Effector CD8-positive, alpha-beta T cell (primary cell): ENCODE measurements at regions not wholly inside any gene's neighbourhood (a gene's known extent, or its start where the extent isn't known, plus 50 kb on each side); places are given as distances from the start of the nearest gene placed in this dataset.
"Not testable (repeated sequence)": the region's sequence is repeated elsewhere in the genome, so short reads cannot be mapped to it uniquely, and the experiment has no call there.

Experiments used
- DNase-seq: peaks from one replicate; lab custom pipeline; 2025; lab: John Stamatoyannopoulos, UW

GRCh38 chr7:68899156-68899555 lies 699.1 kb upstream of the AUTS2 start:
- not testable (repeated sequence) for DNase-seq

GRCh38 chr7:68900096-68900495 lies 698.2 kb upstream of the AUTS2 start:
- no peak for DNase-seq

GRCh38 chr7:68904630-68905029 lies 693.6 kb upstream of the AUTS2 start:
- no peak for DNase-seq

GRCh38 chr7:68911754-68912153 lies 686.5 kb upstream of the AUTS2 start:
- no peak for DNase-seq

GRCh38 chr7:68914006-68914405 lies 684.3 kb upstream of the AUTS2 start:
- no peak for DNase-seq

GRCh38 chr7:68917041-68917651 lies 681.1 kb upstream of the AUTS2 start:
- DNase-seq = no peak

- DNase-seq = no peak
Measured at GRCh38 chr7:68918621-68919020, 679.7 kb upstream of the AUTS2 start.

GRCh38 chr7:68922850-68923249 lies 675.4 kb upstream of the AUTS2 start:
- DNase-seq = no peak

GRCh38 chr7:68925241-68925640 lies 673.0 kb upstream of the AUTS2 start:
- no peak for DNase-seq

- DNase-seq = no peak
Measured at GRCh38 chr7:68929781-68930261, 668.5 kb upstream of the AUTS2 start.

- no peak for DNase-seq
Measured at GRCh38 chr7:68936471-68937035, 661.7 kb upstream of the AUTS2 start.

GRCh38 chr7:68938151-68938550 lies 660.1 kb upstream of the AUTS2 start:
- no peak for DNase-seq

- no peak for DNase-seq
Measured at GRCh38 chr7:68943786-68944185, 654.5 kb upstream of the AUTS2 start.

- DNase-seq = no peak
Measured at GRCh38 chr7:68955656-68956055, 642.6 kb upstream of the AUTS2 start.

GRCh38 chr7:68958571-68958970 lies 639.7 kb upstream of the AUTS2 start:
- DNase-seq = no peak

- no peak for DNase-seq
Measured at GRCh38 chr7:68963552-68963951, 634.7 kb upstream of the AUTS2 start.

GRCh38 chr7:68964060-68964459 lies 634.2 kb upstream of the AUTS2 start:
- DNase-seq = no peak

- no peak for DNase-seq
Measured at GRCh38 chr7:68965351-68965750, 632.9 kb upstream of the AUTS2 start.

- DNase-seq = no peak
Measured at GRCh38 chr7:68967598-68967997, 630.7 kb upstream of the AUTS2 start.

GRCh38 chr7:68969571-68969970 lies 628.7 kb upstream of the AUTS2 start:
- no peak for DNase-seq

GRCh38 chr7:68971634-68972340 lies 626.5 kb upstream of the AUTS2 start:
- no peak for DNase-seq

GRCh38 chr7:68977385-68978055 lies 620.8 kb upstream of the AUTS2 start:
- no peak for DNase-seq

GRCh38 chr7:68978710-68979109 lies 619.6 kb upstream of the AUTS2 start:
- DNase-seq = no peak
